Caco-2 (cell line): ENCODE measurements at regions not wholly inside any gene's neighbourhood (a gene's known extent, or its start where the extent isn't known, plus 50 kb on each side); places are given as distances from the start of the nearest gene placed in this dataset.

Source experiments
- BruUV-seq: library from RNA; stranded (reverse); fragments of 400-500 nt; replicated peaks from 2 replicates; lab custom pipeline; 2021; lab: Mats Ljungman, UMichigan
- CTCF ChIA-PET: fragments of 300-600 bp; sonication (Branson Sonifier 250); formaldehyde crosslinking; loops from one replicate; lab custom pipeline; 2022; ENCODE audit warnings: antibody characterized with exemption; lab: Charles Lee
- POLR2A ChIA-PET: fragments of 300-600 bp; sonication (Branson Sonifier 250); formaldehyde crosslinking; loops from one replicate; lab custom pipeline; 2022; ENCODE audit warnings: antibody characterized with exemption; lab: Charles Lee
- DNase-seq, 2 experiments: peaks; one replicate each; pipeline versions ENCODE4 v3.0.0 to v3.0.0-alpha.2; 2020 to 2022
- H3K27me3 ChIP-seq: replicated peaks from 2 replicates; pipeline ENCODE4 v1.6.0; 2011; ENCODE audit warnings: low read length; ENCODE audit not compliant: control insufficient read depth, insufficient read depth
- H3K36me3 ChIP-seq: 2 replicates; pipeline ENCODE4 v1.5.1; 2011; ENCODE audit warnings: low read length; ENCODE audit not compliant: control insufficient read depth, insufficient read depth
- H3K4me1 ChIP-seq: fragments of 250-450 bp; sonication (Bioruptor Pico); 2 replicates; pipeline ENCODE4 v1.5.1; 2020; ENCODE audit warnings: mild to moderate bottlenecking
- H3K4me3 ChIP-seq: 2 replicates; pipeline ENCODE4 v1.5.1; 2011; ENCODE audit warnings: low read depth, mild to moderate bottlenecking, control low read depth, low read length
- H3K9me3 ChIP-seq: fragments of 250-450 bp; sonication (Bioruptor Pico); 2 replicates; pipeline ENCODE4 v1.5.1; 2020; ENCODE audit warnings: mild to moderate bottlenecking, moderate library complexity
- H3K27ac Mint-ChIP-seq: one replicate; pipeline ENCODE4 v1.8.0; 2022; ENCODE audit warnings: mixed read lengths; ENCODE audit not compliant: unreplicated experiment
- H3K27me3 Mint-ChIP-seq: one replicate; pipeline ENCODE4 v1.8.0; 2022; ENCODE audit warnings: mixed read lengths; ENCODE audit not compliant: insufficient read depth, unreplicated experiment
- H3K36me3 Mint-ChIP-seq: one replicate; pipeline ENCODE4 v1.8.0; 2022; ENCODE audit warnings: mild to moderate bottlenecking, mixed read lengths; ENCODE audit not compliant: insufficient read depth, unreplicated experiment
- H3K4me1 Mint-ChIP-seq: one replicate; pipeline ENCODE4 v1.8.0; 2022; ENCODE audit warnings: low read depth, mixed read lengths; ENCODE audit not compliant: unreplicated experiment
- H3K4me3 Mint-ChIP-seq: one replicate; pipeline ENCODE4 v1.8.0; 2022; ENCODE audit warnings: mild to moderate bottlenecking, moderate library complexity, mixed read lengths; ENCODE audit not compliant: unreplicated experiment
- H3K9me3 Mint-ChIP-seq: one replicate; pipeline ENCODE4 v1.8.0; 2022; ENCODE audit warnings: mixed read lengths; ENCODE audit not compliant: unreplicated experiment
- intact Hi-C: fragments of 100-400 bp; cut with micrococcal nuclease; formaldehyde crosslinking; loops from one replicate; pipeline ENCODE4 v1.10.0; 2022; ENCODE audit not compliant: unreplicated experiment
- TF ChIP-seq, protein P1 (sequence below), 2 experiments: fragments of 200-600 bp in 1 of 2; IDR thresholded peaks; 1 replicate in 1 of 2; 2 replicates in 1 of 2; pipeline versions ENCODE4 v1.5.1 to v1.8.0; 2011 to 2022; ENCODE audit warnings: antibody characterized with exemption in 1 of 2, control low read depth in 1 of 2, inconsistent platforms in 1 of 2, low read depth in 1 of 2, low read length in 1 of 2, mild to moderate bottlenecking in 1 of 2, moderate library complexity in 1 of 2; ENCODE audit not compliant: insufficient read depth in 1 of 2, severe bottlenecking in 1 of 2, unreplicated experiment in 1 of 2

DNA sequence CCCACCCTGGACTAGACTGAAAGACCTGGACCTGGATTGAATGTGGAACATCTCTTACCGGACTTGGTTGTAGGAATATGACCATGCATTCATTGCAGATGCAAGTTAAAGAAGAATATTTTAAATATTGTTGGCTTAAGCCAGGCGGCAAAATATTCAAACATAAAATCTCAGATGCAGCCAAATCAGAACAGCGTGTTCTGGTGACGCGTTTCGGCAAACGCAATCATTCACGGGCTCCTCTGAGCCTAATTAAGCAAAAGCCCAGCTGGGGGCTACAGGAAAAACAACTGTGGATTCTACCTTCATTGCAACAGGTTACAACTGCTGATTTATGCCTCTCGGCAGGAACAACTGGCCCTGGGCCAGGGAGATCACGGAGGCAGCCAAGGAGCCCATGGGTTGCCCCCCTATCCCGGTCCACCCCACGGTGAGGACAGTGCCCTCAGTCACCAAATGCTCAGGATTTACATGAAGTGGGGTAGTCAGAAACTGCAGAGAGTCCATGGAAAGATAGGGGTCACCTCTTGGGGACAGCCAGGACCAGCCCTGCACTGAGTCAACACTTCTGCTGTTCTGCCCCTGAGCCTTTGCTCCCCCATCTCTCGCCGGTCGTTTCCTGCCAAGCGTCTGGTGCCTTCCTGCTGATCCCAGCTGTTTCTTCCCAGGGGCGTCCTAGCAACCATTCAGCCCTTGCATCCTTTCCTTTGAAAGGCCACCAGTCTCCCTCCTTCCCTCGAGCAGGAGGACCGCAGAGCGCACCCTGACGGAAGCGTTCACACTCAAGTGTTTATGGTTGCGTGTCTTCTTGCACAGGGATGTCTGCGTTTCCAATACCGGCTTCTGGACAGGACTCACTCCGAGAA lies 64.4 kb upstream of the SFMBT2 start:
- H3K4me1 ChIP-seq, result no peaks in the 10 kb centered on the region
- no peak overlapping the region for H3K27ac Mint-ChIP-seq
- CTCF ChIA-PET, result interaction anchor here (0.6 kb wide), 1 partner anchor 272 kb away, joined by 3 read pairs; no protein-coding TSS in a partner anchor

DNA sequence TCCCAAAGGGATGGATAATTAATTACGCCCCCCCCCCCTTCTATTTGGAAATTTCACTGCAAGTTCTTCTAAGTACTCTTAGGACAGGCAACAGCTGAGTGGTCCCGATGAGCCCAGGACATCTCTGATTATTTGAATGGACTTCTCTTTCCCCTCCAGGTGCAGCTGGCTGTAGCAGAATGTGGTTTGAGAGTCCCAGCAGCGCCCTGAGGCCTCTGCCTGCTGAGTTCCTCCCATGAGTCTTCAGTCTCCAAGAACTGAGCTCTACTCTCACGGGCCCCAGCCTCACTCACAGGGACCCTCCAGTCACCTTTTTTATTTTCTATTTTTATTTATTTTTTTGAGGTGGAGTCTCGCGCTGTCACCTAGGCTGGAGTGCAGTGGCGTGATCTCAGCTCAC lies 63.6 kb upstream of the SFMBT2 start:
- H3K27me3 ChIP-seq, result peaks cover 1% of the 10 kb centered on the region; the same call in 1 of the 2 replicates
- H3K4me3 ChIP-seq, result no peak overlapping the region
- peaks cover 32% of the 10 kb centered on the region for H3K27me3 Mint-ChIP-seq
- no peaks in the 10 kb centered on the region for H3K4me1 ChIP-seq
- ChIA-PET CTCF (no interaction called here), POLR2A (no interaction called here)
- no peaks in the 10 kb centered on the region for H3K9me3 ChIP-seq
- H3K9me3 Mint-ChIP-seq, result no peaks in the 10 kb centered on the region
- TF ChIP-seq, protein P1, sequence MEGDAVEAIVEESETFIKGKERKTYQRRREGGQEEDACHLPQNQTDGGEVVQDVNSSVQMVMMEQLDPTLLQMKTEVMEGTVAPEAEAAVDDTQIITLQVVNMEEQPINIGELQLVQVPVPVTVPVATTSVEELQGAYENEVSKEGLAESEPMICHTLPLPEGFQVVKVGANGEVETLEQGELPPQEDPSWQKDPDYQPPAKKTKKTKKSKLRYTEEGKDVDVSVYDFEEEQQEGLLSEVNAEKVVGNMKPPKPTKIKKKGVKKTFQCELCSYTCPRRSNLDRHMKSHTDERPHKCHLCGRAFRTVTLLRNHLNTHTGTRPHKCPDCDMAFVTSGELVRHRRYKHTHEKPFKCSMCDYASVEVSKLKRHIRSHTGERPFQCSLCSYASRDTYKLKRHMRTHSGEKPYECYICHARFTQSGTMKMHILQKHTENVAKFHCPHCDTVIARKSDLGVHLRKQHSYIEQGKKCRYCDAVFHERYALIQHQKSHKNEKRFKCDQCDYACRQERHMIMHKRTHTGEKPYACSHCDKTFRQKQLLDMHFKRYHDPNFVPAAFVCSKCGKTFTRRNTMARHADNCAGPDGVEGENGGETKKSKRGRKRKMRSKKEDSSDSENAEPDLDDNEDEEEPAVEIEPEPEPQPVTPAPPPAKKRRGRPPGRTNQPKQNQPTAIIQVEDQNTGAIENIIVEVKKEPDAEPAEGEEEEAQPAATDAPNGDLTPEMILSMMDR (IDR thresholded peaks at IDR 0.05; ENCODE audit: insufficient read depth in 1 of 2, low read depth in 1 of 2, low read length in 1 of 2, severe bottlenecking in 1 of 2, unreplicated experiment in 1 of 2), result no peak
- no peak overlapping the region for H3K4me3 Mint-ChIP-seq
- H3K36me3 ChIP-seq, result no peaks in the 10 kb centered on the region
- intact Hi-C loops, result no loop called here
- DNase-seq, result no peak
- H3K27ac Mint-ChIP-seq, result no peak overlapping the region
- no TSS peak for BruUV-seq
- H3K4me1 Mint-ChIP-seq, result no peaks in the 10 kb centered on the region
- H3K36me3 Mint-ChIP-seq, result no peaks in the 10 kb centered on the region

More for the DNA sequence above, 64.4 kb upstream of the SFMBT2 start:
- H3K4me3 Mint-ChIP-seq, result no peak overlapping the region
- POLR2A ChIA-PET, result no interaction called here
- no peaks in the 10 kb centered on the region for H3K9me3 ChIP-seq
- no peak for DNase-seq
- no peaks in the 10 kb centered on the region for H3K4me1 Mint-ChIP-seq
- H3K27me3 ChIP-seq, result peaks cover 1% of the 10 kb centered on the region; the same call in 1 of the 2 replicates
- no peak overlapping the region for H3K4me3 ChIP-seq
- no peaks in the 10 kb centered on the region for H3K36me3 Mint-ChIP-seq
- H3K27me3 Mint-ChIP-seq, result peaks cover 35% of the 10 kb centered on the region
- TF ChIP-seq, protein P1 (IDR thresholded peaks at IDR 0.05; ENCODE audit: insufficient read depth in 1 of 2, low read depth in 1 of 2, low read length in 1 of 2, severe bottlenecking in 1 of 2, unreplicated experiment in 1 of 2), result no peak
- H3K36me3 ChIP-seq, result no peaks in the 10 kb centered on the region
- no TSS peak for BruUV-seq
- intact Hi-C loops, result no loop called here
- H3K9me3 Mint-ChIP-seq, result no peaks in the 10 kb centered on the region

- Mint-ChIP-seq H3K4me1 (no peaks in the 10 kb centered on the region), H3K36me3 (no peaks in the 10 kb centered on the region), H3K4me3 (no peak overlapping the region), H3K27me3 (peaks cover 33% of the 10 kb centered on the region), H3K9me3 (no peaks in the 10 kb centered on the region), H3K27ac (no peak overlapping the region)
- no peaks in the 10 kb centered on the region for H3K4me1 ChIP-seq
- no peak for DNase-seq
- TF ChIP-seq, protein P1 (IDR thresholded peaks at IDR 0.05; ENCODE audit: insufficient read depth in 1 of 2, low read depth in 1 of 2, low read length in 1 of 2, severe bottlenecking in 1 of 2, unreplicated experiment in 1 of 2), result no peak
- BruUV-seq, result no TSS peak
- ChIA-PET CTCF (no interaction called here), POLR2A (no interaction called here)
- no peak overlapping the region for H3K4me3 ChIP-seq
- H3K36me3 ChIP-seq, result no peaks in the 10 kb centered on the region
- peaks cover 1% of the 10 kb centered on the region; the same call in 1 of the 2 replicates for H3K27me3 ChIP-seq
- intact Hi-C loops, result no loop called here
- H3K9me3 ChIP-seq, result no peaks in the 10 kb centered on the region
Observed at GRCh38 chr10:7473474-7473873, 62.6 kb upstream of the SFMBT2 start.
